WTC11 (cell line): ENCODE measurements at regions not wholly inside any gene's neighbourhood (a gene's known extent, or its start where the extent isn't known, plus 50 kb on each side); places are given as distances from the start of the nearest gene placed in this dataset.
"Not testable (repeated sequence)": the region's sequence is repeated elsewhere in the genome, so short reads cannot be mapped to it uniquely, and the experiment has no call there.

ENCODE experiments used
- ATAC-seq: fragments of 200-7000 bp; cut with Tn5 transposase; 2 replicates; pipeline ENCODE4 v1.10.0; 2021; ENCODE audit warnings: mild to moderate bottlenecking, moderate library complexity
- CTCF ChIA-PET: fragments of 300-600 bp; sonication (Branson Sonifier 250); formaldehyde crosslinking; loops from one replicate; lab custom pipeline; 2021; ENCODE audit warnings: antibody characterized with exemption; lab: Charles Lee
- POLR2A ChIA-PET: fragments of 350-600 bp; sonication (Branson Sonifier 250); formaldehyde crosslinking; loops from one replicate; lab custom pipeline; 2021; ENCODE audit warnings: antibody characterized with exemption; lab: Charles Lee
- DNase-seq: peaks from one replicate; pipeline ENCODE4 v3.0.0; 2021; ENCODE audit warnings: low spot score
- H3K27ac Mint-ChIP-seq: 2 replicates; pipeline ENCODE4 v1.8.0; 2021; ENCODE audit warnings: mixed read lengths
- H3K27me3 Mint-ChIP-seq: 2 replicates; pipeline ENCODE4 v1.8.0; 2021; ENCODE audit warnings: low read depth, mild to moderate bottlenecking, moderate library complexity, mixed read lengths
- H3K36me3 Mint-ChIP-seq: 2 replicates; pipeline ENCODE4 v1.8.0; 2021; ENCODE audit warnings: mixed read lengths
- H3K4me1 Mint-ChIP-seq: 2 replicates; pipeline ENCODE4 v1.8.0; 2022; ENCODE audit warnings: mixed read lengths
- H3K4me3 Mint-ChIP-seq: 2 replicates; pipeline ENCODE4 v1.8.0; 2021; ENCODE audit warnings: mild to moderate bottlenecking, moderate library complexity, mixed read lengths
- H3K9me3 Mint-ChIP-seq: 2 replicates; pipeline ENCODE4 v1.8.0; 2021; ENCODE audit warnings: mixed read lengths
- AR ChIP-seq: fragments of 250-450 bp; sonication (Bioruptor Pico); IDR thresholded peaks from 2 replicates; pipeline ENCODE4 v1.9.0; 2021; ENCODE audit warnings: mild to moderate bottlenecking
- CBFB ChIP-seq: sonication (generic); formaldehyde crosslinking; IDR thresholded peaks from 2 replicates; pipeline ENCODE4 v1.8.1; 2022; ENCODE audit warnings: mild to moderate bottlenecking, low read depth, missing genetic modification reagents
- FOXP1 ChIP-seq: sonication (generic); formaldehyde crosslinking; IDR thresholded peaks from 2 replicates; pipeline ENCODE4 v1.8.0; 2022; ENCODE audit warnings: missing genetic modification reagents, mild to moderate bottlenecking, moderate library complexity, borderline replicate concordance
- FOXP4 ChIP-seq: sonication (generic); formaldehyde crosslinking; IDR thresholded peaks from 2 replicates; pipeline ENCODE4 v1.8.0; 2022; ENCODE audit warnings: mild to moderate bottlenecking, missing genetic modification reagents
- GRHL2 ChIP-seq: fragments of 250-450 bp; sonication (Bioruptor Pico); IDR thresholded peaks from 2 replicates; pipeline ENCODE4 v1.8.0; 2022; ENCODE audit warnings: mild to moderate bottlenecking, moderate library complexity; ENCODE audit not compliant: insufficient replicate concordance, severe bottlenecking
- JUN ChIP-seq: sonication (generic); formaldehyde crosslinking; IDR thresholded peaks from 2 replicates; pipeline ENCODE4 v1.8.0; 2023; ENCODE audit warnings: mild to moderate bottlenecking, missing genetic modification reagents
- MYBL2 ChIP-seq: sonication (generic); formaldehyde crosslinking; IDR thresholded peaks from 2 replicates; pipeline ENCODE4 v1.8.1; 2023; ENCODE audit warnings: mild to moderate bottlenecking, moderate library complexity, missing genetic modification reagents
- PREB ChIP-seq: sonication (generic); formaldehyde crosslinking; IDR thresholded peaks from 2 replicates; pipeline ENCODE4 v1.8.1; 2022; ENCODE audit warnings: mild to moderate bottlenecking, missing genetic modification reagents, moderate library complexity, borderline replicate concordance
- ZBTB21 ChIP-seq: sonication (generic); formaldehyde crosslinking; IDR thresholded peaks from 2 replicates; pipeline ENCODE4 v1.8.1; 2023; ENCODE audit warnings: mild to moderate bottlenecking, missing genetic modification reagents, borderline replicate concordance
- ZBTB43 ChIP-seq: sonication (generic); formaldehyde crosslinking; IDR thresholded peaks from 2 replicates; pipeline ENCODE4 v1.8.1; 2023; ENCODE audit warnings: mild to moderate bottlenecking, missing genetic modification reagents
- ZNF532 ChIP-seq: fragments of 250-450 bp; sonication (Bioruptor Pico); IDR thresholded peaks from 2 replicates; pipeline ENCODE4 v1.9.0; 2021; ENCODE audit warnings: mild to moderate bottlenecking, borderline replicate concordance

DNA sequence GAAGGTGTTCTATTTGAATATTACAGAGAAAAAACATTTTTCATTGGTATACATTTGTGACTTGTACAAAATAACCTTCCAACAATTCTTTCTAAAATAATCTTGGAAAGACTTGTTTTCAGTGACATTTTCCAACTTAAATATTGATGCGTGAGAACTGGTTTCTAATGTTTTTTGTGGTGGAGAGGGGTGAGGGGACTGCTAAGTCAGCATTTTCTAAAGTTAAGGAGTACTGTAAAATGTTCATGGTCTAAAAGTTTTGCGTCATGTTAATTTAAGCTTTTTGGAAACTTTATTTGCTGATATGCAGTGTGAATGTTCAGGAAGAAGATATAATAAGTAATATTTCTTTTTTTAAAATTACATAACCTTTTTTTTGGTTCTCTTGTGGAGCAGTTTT, 229.3 kb downstream of the MAGEB5 start:
- peaks cover 12% of the 10 kb centered on the region for H3K4me1 Mint-ChIP-seq
- H3K4me3 Mint-ChIP-seq, result no peak overlapping the region
- TF ChIP-seq FOXP1 (CRISPR knock-in tag), result no peak
- no peak for TF ChIP-seq GRHL2 (CRISPR knock-in tag)
- TF ChIP-seq FOXP4 (CRISPR knock-in tag), result no peak
- TF ChIP-seq AR, result no peak
- TF ChIP-seq ZBTB21, result no peak
- no peak for TF ChIP-seq ZNF532
- TF ChIP-seq MYBL2 (CRISPR knock-in tag), result no peak
- no peak for TF ChIP-seq JUN (CRISPR knock-in tag)
- no peak for TF ChIP-seq PREB (CRISPR knock-in tag)
- TF ChIP-seq ZBTB43 (CRISPR knock-in tag), result no peak
- no peak for TF ChIP-seq CBFB
- TF ChIP-seq, all 79 proteins: peak for 0
- no peaks in the 10 kb centered on the region for H3K27me3 Mint-ChIP-seq
- H3K9me3 Mint-ChIP-seq, result no peaks in the 10 kb centered on the region
- H3K36me3 Mint-ChIP-seq, result no peaks in the 10 kb centered on the region
- ATAC-seq, result no peak
- DNase-seq, result no peak
- ChIA-PET POLR2A (no interaction called here), CTCF (no interaction called here)
- H3K27ac Mint-ChIP-seq, result no peak overlapping the region

- H3K36me3 Mint-ChIP-seq, H3K4me3 Mint-ChIP-seq, H3K27me3 Mint-ChIP-seq, DNase-seq, H3K27ac Mint-ChIP-seq, H3K9me3 Mint-ChIP-seq, ATAC-seq, CTCF ChIA-PET, POLR2A ChIA-PET: not testable (repeated sequence)
- peaks cover 12% of the 10 kb centered on the region for H3K4me1 Mint-ChIP-seq
Measured at GRCh38 chrX:26444417-26444816, 228.4 kb downstream of the MAGEB5 start.
